Gastroesophageal sphincter (tissue), 4 donors: ENCODE measurements at regions not wholly inside any gene's neighbourhood (a gene's known extent, or its start where the extent isn't known, plus 50 kb on each side); places are given as distances from the start of the nearest gene placed in this dataset.
A peak's percentile ranks its signal among the peaks of the same experiment; 100 is the strongest.

Experiments
- ATAC-seq: fragments of 150-250 bp; one replicate; pipeline ENCODE4 v1.9.1; 2016; ENCODE audit warnings: mild to moderate bottlenecking, moderate library complexity
- H3K27ac ChIP-seq, 4 donors: fragments of 200-600 bp; sonication (generic) in 3 of 4; 1 replicate in 3 of 4; 2 replicates in 1 of 4; pipeline ENCODE4 v1.5.1; 2016 to 2019
- H3K27me3 ChIP-seq: fragments of 200-600 bp; sonication (generic); one replicate; pipeline ENCODE4 v1.5.1; 2019
- H3K36me3 ChIP-seq, 2 donors: fragments of 200-600 bp; sonication (generic); one replicate each; pipeline ENCODE4 v1.5.1; 2019; ENCODE audit warnings: control low read depth in 1 of 2
- H3K4me1 ChIP-seq, 3 donors: fragments of 200-600 bp; sonication (generic); 1 replicate in 2 of 3; 2 replicates in 1 of 3; pipeline ENCODE4 v1.5.1; 2016 to 2019; ENCODE audit warnings: control low read depth in 2 of 3
- H3K4me3 ChIP-seq, 2 donors: fragments of 200-600 bp; sonication (generic); one replicate each; pipeline ENCODE4 v1.5.1; 2019; ENCODE audit warnings: mild to moderate bottlenecking in 1 of 2, moderate library complexity in 1 of 2
- H3K9me3 ChIP-seq, 3 donors: fragments of 200-600 bp; sonication (generic); one replicate each; pipeline ENCODE4 v1.5.1; 2017 to 2019; ENCODE audit warnings: control low read depth in 2 of 3
- CTCF ChIP-seq, 4 experiments: fragments of 200-600 bp in 2 of 4; fragments of 450-650 bp in 2 of 4; sonication (generic) in 1 of 4; IDR thresholded peaks; one replicate each; pipeline ENCODE4 v1.5.1; 2017 to 2019; ENCODE audit warnings: antibody characterized with exemption in 4 of 4, mild to moderate bottlenecking in 2 of 4, moderate library complexity in 2 of 4
- EP300 ChIP-seq: sonication (generic); formaldehyde crosslinking; IDR thresholded peaks from one replicate; pipeline ENCODE4 v1.6.1; 2017; ENCODE audit warnings: antibody characterized with exemption, mild to moderate bottlenecking
- POLR2A ChIP-seq, 2 donors: fragments of 450-650 bp; IDR thresholded peaks; one replicate each; pipeline ENCODE4 v1.6.1; 2017; ENCODE audit warnings: antibody characterized with exemption in 2 of 2, mild to moderate bottlenecking in 2 of 2, moderate library complexity in 1 of 2
- POLR2AphosphoS5 ChIP-seq: sonication (generic); formaldehyde crosslinking; IDR thresholded peaks from one replicate; pipeline ENCODE4 v1.6.1; 2017; ENCODE audit warnings: antibody characterized with exemption
- WGBS, 2 donors: methylation state at CpG; one replicate each; pipeline ENCODE4 v1.1.5; 2018; ENCODE audit warnings: low coverage in 1 of 2; 5-methylcytosine and 5-hydroxymethylcytosine counted together

GRCh38 chr21:21713651-21714180 is 715.5 kb downstream of the NCAM2 start:
- no peaks in the 10 kb centered on the region for H3K4me1 ChIP-seq
- no peaks in the 10 kb centered on the region for H3K27me3 ChIP-seq
- no peak for TF ChIP-seq POLR2A (IDR thresholded peaks at IDR 0.05)
- TF ChIP-seq EP300 = no peak
- TF ChIP-seq CTCF (IDR thresholded peaks at IDR 0.05) = no peak
- TF ChIP-seq POLR2AphosphoS5 = no peak
- WGBS, 2 donors = 61 to 67% methylated on average over 3 of the region's 3 CpGs
- H3K9me3 ChIP-seq = no peaks in the 10 kb centered on the region
- ATAC-seq = no peak
- no peaks in the 10 kb centered on the region for H3K36me3 ChIP-seq
- H3K27ac ChIP-seq = no peak overlapping the region
- no peak overlapping the region for H3K4me3 ChIP-seq

- TF ChIP-seq CTCF (IDR thresholded peaks at IDR 0.05) (no peak), EP300 (no peak)
- ATAC-seq = no peak
- Histone ChIP-seq H3K9me3 (no peaks in the 10 kb centered on the region), H3K4me3 (no peak overlapping the region), H3K36me3 (no peaks in the 10 kb centered on the region), H3K4me1 (no peaks in the 10 kb centered on the region), H3K27me3 (no peaks in the 10 kb centered on the region), H3K27ac (no peak overlapping the region)
- 69 to 100% methylated on average over 2 of the region's 2 CpGs for whole genome bisulfite sequencing, 2 donors
Observed at GRCh38 chr21:21714426-21714825, 716.2 kb downstream of the NCAM2 start.

GRCh38 chr21:21715266-21715969 is 717.2 kb downstream of the NCAM2 start:
- H3K27me3 ChIP-seq = no peaks in the 10 kb centered on the region
- WGBS, 2 donors = 81 to 90% methylated on average over 7 of the region's 7 CpGs
- H3K9me3 ChIP-seq = no peaks in the 10 kb centered on the region
- no peaks in the 10 kb centered on the region for H3K36me3 ChIP-seq
- TF ChIP-seq POLR2A (IDR thresholded peaks at IDR 0.05) (no peak), POLR2AphosphoS5 (no peak), EP300 (no peak), CTCF (IDR thresholded peaks at IDR 0.05) (no peak)
- no peak overlapping the region for H3K4me3 ChIP-seq
- no peaks in the 10 kb centered on the region for H3K4me1 ChIP-seq
- H3K27ac ChIP-seq = no peak overlapping the region
- ATAC-seq = no peak

- no peak for ATAC-seq
- Histone ChIP-seq H3K4me3 (no peak overlapping the region), H3K27ac (no peak overlapping the region), H3K4me1 (no peaks in the 10 kb centered on the region), H3K36me3 (no peaks in the 10 kb centered on the region), H3K27me3 (no peaks in the 10 kb centered on the region), H3K9me3 (no peaks in the 10 kb centered on the region)
- TF ChIP-seq EP300 (no peak), POLR2A (IDR thresholded peaks at IDR 0.05) (no peak), POLR2AphosphoS5 (no peak), CTCF (IDR thresholded peaks at IDR 0.05) (no peak)
- WGBS, 2 donors = 100% methylated on average over 1 of the region's 2 CpGs; no CpG with 5 or more reads in 1 of the 2 donors
Observed at GRCh38 chr21:21722731-21723130, 724.5 kb downstream of the NCAM2 start.

GRCh38 chr21:21730512-21730911 is 732.3 kb downstream of the NCAM2 start:
- H3K36me3 ChIP-seq = no peaks in the 10 kb centered on the region
- WGBS, 2 donors = 48 to 62% methylated on average over 5 of the region's 5 CpGs
- H3K9me3 ChIP-seq = no peaks in the 10 kb centered on the region
- H3K27ac ChIP-seq = no peak overlapping the region
- no peak overlapping the region for H3K4me3 ChIP-seq
- no peaks in the 10 kb centered on the region for H3K27me3 ChIP-seq
- no peak for TF ChIP-seq EP300
- no peak for TF ChIP-seq POLR2A (IDR thresholded peaks at IDR 0.05)
- no peak for TF ChIP-seq POLR2AphosphoS5
- TF ChIP-seq CTCF (IDR thresholded peaks at IDR 0.05) = no peak
- H3K4me1 ChIP-seq = no peaks in the 10 kb centered on the region
- ATAC-seq = peak; percentile 25
